SK-N-SH (cell line): ENCODE measurements at regions not wholly inside any gene's neighbourhood (a gene's known extent, or its start where the extent isn't known, plus 50 kb on each side); places are given as distances from the start of the nearest gene placed in this dataset.

Experiments used
- CTCF ChIA-PET: fragments of 300-600, 350-600 bp; formaldehyde crosslinking; extraction: SDS; loops from one replicate; lab custom pipeline; 2021; lab: Yijun Ruan, JAX
- POLR2A ChIA-PET: fragments of 350-600 bp; sonication (Branson Sonifier 250); formaldehyde crosslinking; extraction: SDS; loops from one replicate; lab custom pipeline; 2020; ENCODE audit warnings: antibody characterized with exemption, inconsistent platforms; lab: Yijun Ruan, JAX
- DNase-seq: peaks from one replicate; pipeline ENCODE4 v3.0.0; 2012
- H2AFZ ChIP-seq: fragments of 200-600 bp; sonication (generic); 2 replicates; pipeline ENCODE4 v1.8.1; 2016; ENCODE audit warnings: antibody characterized with exemption, mild to moderate bottlenecking, low read depth
- H3F3A ChIP-seq: fragments of 200-600 bp; sonication (generic); replicated peaks from 2 replicates; pipeline ENCODE3; 2016; ENCODE audit warnings: antibody characterized with exemption, mild to moderate bottlenecking; ENCODE audit not compliant: insufficient read depth
- H3K27ac ChIP-seq, 2 experiments: fragments of 200-500 bp in 1 of 2; fragments of 200-600 bp in 1 of 2; sonication (Bioruptor generic) in 1 of 2; sonication (generic), shearing (Covaris generic) in 1 of 2; 2 replicates each; pipeline versions ENCODE4 v1.5.1 to v1.6.1; 2014 to 2016; ENCODE audit warnings: low read depth in 2 of 2, inconsistent platforms in 1 of 2, low read length in 1 of 2, mild to moderate bottlenecking in 1 of 2, mixed read lengths in 1 of 2
- H3K27me3 ChIP-seq: fragments of 200-600 bp; sonication (generic), shearing (Covaris generic); 2 replicates; pipeline ENCODE4 v1.6.1; 2016; ENCODE audit warnings: mixed run types; ENCODE audit not compliant: insufficient read depth
- H3K36me3 ChIP-seq, 2 experiments: fragments of 200-500 bp in 1 of 2; fragments of 200-600 bp in 1 of 2; sonication (Bioruptor generic) in 1 of 2; sonication (generic) in 1 of 2; replicated peaks in 1 of 2; 2 replicates each; pipeline versions ENCODE3 to v1.5.1; 2014 to 2016; ENCODE audit warnings: low read length in 1 of 2, mild to moderate bottlenecking in 1 of 2; ENCODE audit not compliant: insufficient read depth in 2 of 2, control insufficient read depth in 1 of 2
- H3K4me1 ChIP-seq, 2 experiments: fragments of 200-500 bp in 1 of 2; fragments of 200-600 bp in 1 of 2; sonication (Bioruptor generic) in 1 of 2; sonication (generic), shearing (Covaris generic) in 1 of 2; 2 replicates each; pipeline versions ENCODE4 v1.5.1 to v1.6.1; 2014 to 2016; ENCODE audit warnings: low read depth in 1 of 2, low read length in 1 of 2, mixed run types in 1 of 2; ENCODE audit not compliant: insufficient read depth in 2 of 2, control insufficient read depth in 1 of 2
- H3K4me2 ChIP-seq: fragments of 200-600 bp; sonication (generic), shearing (Covaris generic); 2 replicates; pipeline ENCODE4 v1.6.1; 2017; ENCODE audit warnings: mixed run types
- H3K4me3 ChIP-seq, 2 experiments: fragments of 200-500 bp in 1 of 2; fragments of 200-600 bp in 1 of 2; sonication (Bioruptor generic) in 1 of 2; sonication (generic), shearing (Covaris generic) in 1 of 2; 2 replicates each; pipeline versions ENCODE4 v1.5.1 to v1.8.1; 2014 to 2016; ENCODE audit warnings: low read depth in 2 of 2, inconsistent platforms in 1 of 2, low read length in 1 of 2, mild to moderate bottlenecking in 1 of 2, mixed read lengths in 1 of 2, moderate library complexity in 1 of 2
- H3K79me2 ChIP-seq: fragments of 200-600 bp; sonication (generic); 2 replicates; pipeline ENCODE4 v1.8.1; 2017; ENCODE audit warnings: mild to moderate bottlenecking; ENCODE audit not compliant: insufficient read depth
- H3K9ac ChIP-seq: fragments of 200-600 bp; sonication (generic); 2 replicates; pipeline ENCODE4 v1.6.1; 2017; ENCODE audit warnings: mixed run types
- H3K9me2 ChIP-seq: fragments of 200-600 bp; sonication (generic); 2 replicates; pipeline ENCODE4 v1.6.1; 2017; ENCODE audit warnings: mixed run types
- H3K9me3 ChIP-seq: fragments of 200-600 bp; sonication (generic); 2 replicates; pipeline ENCODE4 v1.6.1; 2017; ENCODE audit warnings: mixed run types, mild to moderate bottlenecking, moderate library complexity
- H4K20me1 ChIP-seq: fragments of 200-600 bp; sonication (generic); 2 replicates; pipeline ENCODE4 v1.6.1; 2017; ENCODE audit warnings: mild to moderate bottlenecking, mixed run types; ENCODE audit not compliant: insufficient read depth
- FOSL2 ChIP-seq: IDR thresholded peaks from 2 replicates; pipeline ENCODE4 v1.4.0; 2012; ENCODE audit warnings: low read depth, mild to moderate bottlenecking, moderate library complexity, borderline replicate concordance
- GABPA ChIP-seq: IDR thresholded peaks from 2 replicates; pipeline ENCODE4 v1.4.0; 2012; ENCODE audit warnings: low read depth, mild to moderate bottlenecking
- GATA2 ChIP-seq: sonication (generic); formaldehyde crosslinking; IDR thresholded peaks from 2 replicates; pipeline ENCODE4 v1.5.0; 2020; ENCODE audit warnings: mild to moderate bottlenecking, missing genetic modification reagents
- IRF3 ChIP-seq: fragments of 150-350 bp; IDR thresholded peaks from 2 replicates; pipeline ENCODE4 v1.6.1; 2016; ENCODE audit warnings: mild to moderate bottlenecking, low read depth, low read length
- MEF2A ChIP-seq: IDR thresholded peaks from 2 replicates; pipeline ENCODE4 v1.4.0; 2012; ENCODE audit warnings: low read depth, borderline replicate concordance
- MXI1 ChIP-seq: IDR thresholded peaks from 2 replicates; pipeline ENCODE4 v1.6.1; 2012; ENCODE audit warnings: mild to moderate bottlenecking, low read depth, low read length, improper control_type of control experiment
- NFIC ChIP-seq: IDR thresholded peaks from 2 replicates; pipeline ENCODE4 v1.4.0; 2012; ENCODE audit warnings: borderline replicate concordance
- RAD21 ChIP-seq: IDR thresholded peaks from 2 replicates; pipeline ENCODE4 v1.6.1; 2012; ENCODE audit warnings: mild to moderate bottlenecking, low read length
- RCOR1 ChIP-seq: fragments of 150-350 bp; IDR thresholded peaks from 2 replicates; pipeline ENCODE4 v1.6.1; 2017; ENCODE audit warnings: antibody characterized with exemption, low read length
- RFX5 ChIP-seq: IDR thresholded peaks from 2 replicates; pipeline ENCODE4 v1.6.1; 2012; ENCODE audit warnings: mild to moderate bottlenecking, improper control_type of control experiment, low read length
- RXRA ChIP-seq: IDR thresholded peaks from 2 replicates; pipeline ENCODE4 v1.4.0; 2012; ENCODE audit warnings: low read depth, mild to moderate bottlenecking, borderline replicate concordance
- TEAD4 ChIP-seq: IDR thresholded peaks from 2 replicates; pipeline ENCODE4 v1.4.0; 2012; ENCODE audit warnings: mild to moderate bottlenecking, borderline replicate concordance; ENCODE audit not compliant: insufficient read depth
- USF1 ChIP-seq: IDR thresholded peaks from 2 replicates; pipeline ENCODE4 v1.4.0; 2012; ENCODE audit warnings: low read depth, borderline replicate concordance
- YY1 ChIP-seq: IDR thresholded peaks from 2 replicates; pipeline ENCODE4 v1.4.0; 2012; ENCODE audit warnings: low read depth, mild to moderate bottlenecking
- WGBS: methylation state at CpG from one replicate; pipeline ENCODE4 v1.1.6; 2017; ENCODE audit warnings: low lambda C conversion rate; 5-methylcytosine and 5-hydroxymethylcytosine counted together
- TF ChIP-seq, protein P1 (sequence below): fragments of 200-600 bp; sonication (generic); IDR thresholded peaks from 2 replicates; pipeline ENCODE4 v1.6.1; 2017; ENCODE audit warnings: antibody characterized with exemption, mild to moderate bottlenecking, moderate library complexity
- TF ChIP-seq, protein P2 (sequence below): IDR thresholded peaks from 2 replicates; pipeline ENCODE4 v1.4.0; 2012; ENCODE audit warnings: low read depth

GRCh38 chr2:175431101-175431946, 249.8 kb upstream of the ATP5MC3 start:
- Histone ChIP-seq H2AFZ (no peak overlapping the region), H3K4me1 (peaks cover 7% of the 10 kb centered on the region in 2 experiments; a peak in 3 of 4 replicates), H3K79me2 (no peaks in the 10 kb centered on the region), H3K9ac (no peak overlapping the region), H3K4me2 (no peak overlapping the region), H3K27ac (peak overlapping the region in 1 of 2 experiments; percentile 28; a peak in 1 of 4 replicates)
- TF ChIP-seq RAD21 = no peak
- no peak for TF ChIP-seq RFX5
- no peak for TF ChIP-seq TEAD4
- TF ChIP-seq, protein P1, sequence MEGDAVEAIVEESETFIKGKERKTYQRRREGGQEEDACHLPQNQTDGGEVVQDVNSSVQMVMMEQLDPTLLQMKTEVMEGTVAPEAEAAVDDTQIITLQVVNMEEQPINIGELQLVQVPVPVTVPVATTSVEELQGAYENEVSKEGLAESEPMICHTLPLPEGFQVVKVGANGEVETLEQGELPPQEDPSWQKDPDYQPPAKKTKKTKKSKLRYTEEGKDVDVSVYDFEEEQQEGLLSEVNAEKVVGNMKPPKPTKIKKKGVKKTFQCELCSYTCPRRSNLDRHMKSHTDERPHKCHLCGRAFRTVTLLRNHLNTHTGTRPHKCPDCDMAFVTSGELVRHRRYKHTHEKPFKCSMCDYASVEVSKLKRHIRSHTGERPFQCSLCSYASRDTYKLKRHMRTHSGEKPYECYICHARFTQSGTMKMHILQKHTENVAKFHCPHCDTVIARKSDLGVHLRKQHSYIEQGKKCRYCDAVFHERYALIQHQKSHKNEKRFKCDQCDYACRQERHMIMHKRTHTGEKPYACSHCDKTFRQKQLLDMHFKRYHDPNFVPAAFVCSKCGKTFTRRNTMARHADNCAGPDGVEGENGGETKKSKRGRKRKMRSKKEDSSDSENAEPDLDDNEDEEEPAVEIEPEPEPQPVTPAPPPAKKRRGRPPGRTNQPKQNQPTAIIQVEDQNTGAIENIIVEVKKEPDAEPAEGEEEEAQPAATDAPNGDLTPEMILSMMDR = no peak
- TF ChIP-seq, protein P2, sequence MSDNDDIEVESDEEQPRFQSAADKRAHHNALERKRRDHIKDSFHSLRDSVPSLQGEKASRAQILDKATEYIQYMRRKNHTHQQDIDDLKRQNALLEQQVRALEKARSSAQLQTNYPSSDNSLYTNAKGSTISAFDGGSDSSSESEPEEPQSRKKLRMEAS = no peak
- no peak for TF ChIP-seq YY1
- TF ChIP-seq MXI1 = no peak
- TF ChIP-seq FOSL2 = no peak
- no peak for TF ChIP-seq GABPA
- no peak for TF ChIP-seq MEF2A
- TF ChIP-seq RCOR1 = no peak
- TF ChIP-seq NFIC = no peak
- no peak for TF ChIP-seq USF1
- TF ChIP-seq GATA2 (CRISPR knock-in tag) = no peak
- TF ChIP-seq IRF3 = no peak
- no peak for TF ChIP-seq RXRA
- TF ChIP-seq, all 33 proteins: peak for 0
- Histone ChIP-seq H3K36me3 (no peaks in the 10 kb centered on the region), H3K9me2 (no peaks in the 10 kb centered on the region), H3K9me3 (no peaks in the 10 kb centered on the region), H3K4me3 (no peak overlapping the region), H3K27me3 (no peaks in the 10 kb centered on the region), H4K20me1 (no peaks in the 10 kb centered on the region), H3F3A (no peaks in the 10 kb centered on the region)
- ChIA-PET POLR2A (no interaction called here), CTCF (interaction anchor here (0.6 to 1.4 kb wide), 5 partner anchors 9 to 654 kb away, joined by 3 to 4 read pairs (median 3); no protein-coding TSS in a partner anchor)
- DNase-seq = no peak
- WGBS = 23% methylated on average over 4 of the region's 4 CpGs
